SK-N-SH treated with all-trans-retinoic acid at 6 μM for 48 hours (cell line): ENCODE measurements at regions not wholly inside any gene's neighbourhood (a gene's known extent, or its start where the extent isn't known, plus 50 kb on each side); places are given as distances from the start of the nearest gene placed in this dataset.

Experiments used
- ATAC-seq: fragments of 200-7000 bp; cut with Tn5 transposase; 3 replicates; pipeline ENCODE4 v1.9.1; 2020; ENCODE audit warnings: mild to moderate bottlenecking, moderate library complexity
- ARNTL ChIP-seq: fragments of 450-650 bp; formaldehyde crosslinking; IDR thresholded peaks from 2 replicates; pipeline ENCODE4 v1.5.0; 2020; ENCODE audit warnings: low read depth, mild to moderate bottlenecking, moderate library complexity, borderline replicate concordance
- BACH2 ChIP-seq: fragments of 250-450 bp; sonication (Bioruptor Pico); IDR thresholded peaks from 2 replicates; pipeline ENCODE4 v1.9.0; 2021; ENCODE audit warnings: mild to moderate bottlenecking, borderline replicate concordance
- CREB5 ChIP-seq: fragments of 250-450 bp; sonication (Bioruptor Pico); IDR thresholded peaks from 2 replicates; pipeline ENCODE4 v1.5.1; 2020; ENCODE audit warnings: low read depth, mild to moderate bottlenecking, moderate library complexity
- CSDC2 ChIP-seq: fragments of 250-450 bp; sonication (Bioruptor Pico); IDR thresholded peaks from 2 replicates; pipeline ENCODE4 v1.5.0; 2020; ENCODE audit warnings: mild to moderate bottlenecking, moderate library complexity
- CSRNP3 ChIP-seq: fragments of 250-450 bp; sonication (Bioruptor Pico); IDR thresholded peaks from 2 replicates; pipeline ENCODE4 v1.5.1; 2021; ENCODE audit warnings: mild to moderate bottlenecking, moderate library complexity
- GLIS3 ChIP-seq: fragments of 250-450 bp; sonication (Bioruptor Pico); IDR thresholded peaks from 2 replicates; pipeline ENCODE4 v1.5.0; 2020; ENCODE audit warnings: mild to moderate bottlenecking, moderate library complexity
- ISL1 ChIP-seq: fragments of 250-450 bp; sonication (Bioruptor Pico); IDR thresholded peaks from 2 replicates; pipeline ENCODE4 v2.1.2; 2022; ENCODE audit warnings: mild to moderate bottlenecking, moderate library complexity
- POU6F1 ChIP-seq: fragments of 250-450 bp; sonication (Bioruptor Pico); IDR thresholded peaks from 2 replicates; pipeline ENCODE4 v1.8.0; 2021; ENCODE audit warnings: low read depth, mild to moderate bottlenecking, moderate library complexity, borderline replicate concordance
- PPARA ChIP-seq: fragments of 250-450 bp; sonication (Bioruptor Pico); IDR thresholded peaks from 2 replicates; pipeline ENCODE4 v1.5.0; 2020; ENCODE audit warnings: mild to moderate bottlenecking, borderline replicate concordance
- RARB ChIP-seq: fragments of 250-450 bp; sonication (Bioruptor Pico); IDR thresholded peaks from 2 replicates; pipeline ENCODE4 v1.8.0; 2021; ENCODE audit warnings: mild to moderate bottlenecking, moderate library complexity
- SNAI2 ChIP-seq: fragments of 250-450 bp; sonication (Bioruptor Pico); IDR thresholded peaks from 2 replicates; pipeline ENCODE4 v1.5.0; 2020; ENCODE audit warnings: mild to moderate bottlenecking, moderate library complexity
- TCF4 ChIP-seq: fragments of 250-450 bp; sonication (Bioruptor Pico); IDR thresholded peaks from 2 replicates; pipeline ENCODE4 v1.8.0; 2021; ENCODE audit warnings: mild to moderate bottlenecking, moderate library complexity, borderline replicate concordance
- TOX ChIP-seq: fragments of 250-450 bp; sonication (Bioruptor Pico); IDR thresholded peaks from 2 replicates; pipeline ENCODE4 v1.8.0; 2021; ENCODE audit warnings: mild to moderate bottlenecking, moderate library complexity, borderline replicate concordance
- TSHZ2 ChIP-seq: fragments of 250-450 bp; sonication (Bioruptor Pico); IDR thresholded peaks from 2 replicates; pipeline ENCODE4 v1.5.0; 2020; ENCODE audit warnings: mild to moderate bottlenecking, moderate library complexity
- ZC3H10 ChIP-seq: fragments of 250-450 bp; sonication (Bioruptor Pico); IDR thresholded peaks from 2 replicates; pipeline ENCODE4 v1.5.1; 2021; ENCODE audit warnings: mild to moderate bottlenecking, moderate library complexity
- ZFP3 ChIP-seq: fragments of 250-450 bp; sonication (Bioruptor Pico); IDR thresholded peaks from 2 replicates; pipeline ENCODE4 v1.5.0; 2020; ENCODE audit warnings: mild to moderate bottlenecking, moderate library complexity
- ZFP30 ChIP-seq: fragments of 450-650 bp; formaldehyde crosslinking; IDR thresholded peaks from 2 replicates; pipeline ENCODE4 v1.5.0; 2022; ENCODE audit warnings: mild to moderate bottlenecking, moderate library complexity
- ZNF565 ChIP-seq: fragments of 450-650 bp; formaldehyde crosslinking; conservative IDR thresholded peaks from 2 replicates; pipeline ENCODE4 v1.5.0; 2020; ENCODE audit warnings: low read depth, mild to moderate bottlenecking, moderate library complexity
- ZNF70 ChIP-seq: fragments of 450-650 bp; formaldehyde crosslinking; IDR thresholded peaks from 2 replicates; pipeline ENCODE4 v1.5.0; 2020; ENCODE audit warnings: mild to moderate bottlenecking, moderate library complexity
- ZNF8 ChIP-seq: fragments of 450-650 bp; formaldehyde crosslinking; IDR thresholded peaks from 2 replicates; pipeline ENCODE4 v1.5.0; 2020; ENCODE audit warnings: mild to moderate bottlenecking, moderate library complexity

GRCh38 chr2:84041506-84041905, 417.6 kb downstream of the SUCLG1 start:
- TF ChIP-seq ZNF565 (CRISPR knock-in tag) (no peak), ARNTL (no peak), ZC3H10 (CRISPR knock-in tag) (no peak), GLIS3 (CRISPR knock-in tag) (no peak), PPARA (no peak), TOX (no peak), ZNF70 (no peak), CREB5 (CRISPR knock-in tag) (no peak)
- no peak for ATAC-seq

- no peak for TF ChIP-seq TSHZ2 (CRISPR knock-in tag)
- no peak for TF ChIP-seq ZNF70
- TF ChIP-seq SNAI2 (CRISPR knock-in tag) = no peak
- no peak for TF ChIP-seq PPARA
- no peak for TF ChIP-seq CREB5 (CRISPR knock-in tag)
- TF ChIP-seq CSDC2 (CRISPR knock-in tag) = no peak
- TF ChIP-seq ZNF565 (CRISPR knock-in tag) = no peak
- TF ChIP-seq ZC3H10 (CRISPR knock-in tag) = no peak
- TF ChIP-seq RARB (CRISPR knock-in tag) = no peak
- no peak for TF ChIP-seq TOX
- TF ChIP-seq ZNF8 = no peak
- TF ChIP-seq ZFP30 (CRISPR knock-in tag) = no peak
- ATAC-seq = no peak
These were observed 418.8 kb downstream of the SUCLG1 start for GRCh38 chr2:84040281-84040680.

- no peak for ATAC-seq
- TF ChIP-seq ARNTL (no peak), POU6F1 (CRISPR knock-in tag) (no peak), BACH2 (CRISPR knock-in tag) (no peak), SNAI2 (CRISPR knock-in tag) (no peak), CSRNP3 (no peak), PPARA (no peak), ISL1 (CRISPR knock-in tag) (no peak), ZNF70 (no peak), ZFP3 (CRISPR knock-in tag) (no peak), TCF4 (CRISPR knock-in tag) (no peak)
These were observed 420.2 kb downstream of the SUCLG1 start for GRCh38 chr2:84038866-84039265.

GRCh38 chr2:84033347-84033974, 425.6 kb downstream of the SUCLG1 start:
- TF ChIP-seq PPARA (no peak), TOX (no peak), RARB (CRISPR knock-in tag) (no peak), POU6F1 (CRISPR knock-in tag) (no peak), GLIS3 (CRISPR knock-in tag) (no peak), TCF4 (CRISPR knock-in tag) (no peak)
- ATAC-seq = no peak
